ENCODE measurements at regions not wholly inside any gene's neighbourhood (a gene's known extent, or its start where the extent isn't known, plus 50 kb on each side); places are given as distances from the start of the nearest gene placed in this dataset.

GRCh38 chr11:130790689-130791088 is 125.6 kb downstream of the SNX19 start:
- Mint-ChIP-seq H3K27ac (no peak overlapping the region), H3K36me3 (ENCODE audit: insufficient read depth) (no peaks in the 10 kb centered on the region), H3K4me3 (no peak overlapping the region), H3K4me1 (ENCODE audit: low read depth in 2 of 2) (no peaks in the 10 kb centered on the region), H3K27me3 (peaks cover 60 to 76% of the 10 kb centered on the region in 2 donors), H3K9me3 (peaks cover 1 to 16% of the 10 kb centered on the region in 2 donors)
- DNase-seq, result no peak
- ATAC-seq (replicated peaks), result no peak

- no peak overlapping the region for H3K4me3 Mint-ChIP-seq
- peaks cover 57 to 64% of the 10 kb centered on the region in 2 donors for H3K27me3 Mint-ChIP-seq
- H3K4me1 Mint-ChIP-seq (ENCODE audit: low read depth in 2 of 2), result no peaks in the 10 kb centered on the region
- peaks cover 1 to 16% of the 10 kb centered on the region in 2 donors for H3K9me3 Mint-ChIP-seq
- H3K36me3 Mint-ChIP-seq (ENCODE audit: insufficient read depth), result no peaks in the 10 kb centered on the region
- H3K27ac Mint-ChIP-seq, result no peak overlapping the region
- no peak for DNase-seq
- ATAC-seq (replicated peaks), result no peak
Measured at GRCh38 chr11:130792772-130793171, 123.5 kb downstream of the SNX19 start.

- H3K4me3 Mint-ChIP-seq, result no peak overlapping the region
- ATAC-seq (replicated peaks) (no peak), DNase-seq (no peak)
- H3K36me3 Mint-ChIP-seq (ENCODE audit: insufficient read depth), result no peaks in the 10 kb centered on the region
- no peak overlapping the region for H3K27ac Mint-ChIP-seq
- no peaks in the 10 kb centered on the region for H3K9me3 Mint-ChIP-seq
- H3K27me3 Mint-ChIP-seq, result peaks cover 35 to 40% of the 10 kb centered on the region in 2 donors
- H3K4me1 Mint-ChIP-seq (ENCODE audit: low read depth in 2 of 2), result no peaks in the 10 kb centered on the region
Measured at GRCh38 chr11:130796828-130797227, 119.5 kb downstream of the SNX19 start.

GRCh38 chr11:130798280-130798679 is 118.0 kb downstream of the SNX19 start:
- H3K9me3 Mint-ChIP-seq, result no peaks in the 10 kb centered on the region

GRCh38 chr11:130798801-130799200 is 117.5 kb downstream of the SNX19 start:
- ATAC-seq (replicated peaks) (no peak), DNase-seq (no peak)
- Mint-ChIP-seq H3K4me1 (ENCODE audit: low read depth in 2 of 2) (no peaks in the 10 kb centered on the region), H3K27ac (no peak overlapping the region), H3K9me3 (no peaks in the 10 kb centered on the region), H3K36me3 (ENCODE audit: insufficient read depth) (no peaks in the 10 kb centered on the region), H3K4me3 (no peak overlapping the region), H3K27me3 (peaks cover 16 to 30% of the 10 kb centered on the region in 2 donors)

More at GRCh38 chr11:130798280-130798679, 118.0 kb downstream of the SNX19 start:
- no peak for ATAC-seq (replicated peaks)
- no peaks in the 10 kb centered on the region for H3K36me3 Mint-ChIP-seq (ENCODE audit: insufficient read depth)
- no peak for DNase-seq
- H3K27ac Mint-ChIP-seq, result no peak overlapping the region
- no peaks in the 10 kb centered on the region for H3K4me1 Mint-ChIP-seq (ENCODE audit: low read depth in 2 of 2)
- peaks cover 21 to 30% of the 10 kb centered on the region in 2 donors for H3K27me3 Mint-ChIP-seq
- H3K4me3 Mint-ChIP-seq, result no peak overlapping the region

- no peaks in the 10 kb centered on the region for H3K9me3 Mint-ChIP-seq
- no peaks in the 10 kb centered on the region for H3K36me3 Mint-ChIP-seq (ENCODE audit: insufficient read depth)
- H3K27me3 Mint-ChIP-seq, result peaks cover 6 to 39% of the 10 kb centered on the region in 2 donors
- ATAC-seq (replicated peaks), result no peak
- H3K4me1 Mint-ChIP-seq (ENCODE audit: low read depth in 2 of 2), result no peaks in the 10 kb centered on the region
- H3K4me3 Mint-ChIP-seq, result no peak overlapping the region
- no peak overlapping the region for H3K27ac Mint-ChIP-seq
- DNase-seq, result no peak
Measured at GRCh38 chr11:130801333-130802122, 114.8 kb downstream of the SNX19 start.

- no peaks in the 10 kb centered on the region for H3K36me3 Mint-ChIP-seq (ENCODE audit: insufficient read depth)
- no peak overlapping the region for H3K27ac Mint-ChIP-seq
- ATAC-seq (replicated peaks), result no peak
- no peaks in the 10 kb centered on the region for H3K4me1 Mint-ChIP-seq (ENCODE audit: low read depth in 2 of 2)
- no peak overlapping the region for H3K4me3 Mint-ChIP-seq
- no peaks in the 10 kb centered on the region for H3K9me3 Mint-ChIP-seq
- no peak for DNase-seq
- H3K27me3 Mint-ChIP-seq, result peaks cover 6 to 39% of the 10 kb centered on the region in 2 donors
Measured at GRCh38 chr11:130802567-130802966, 113.7 kb downstream of the SNX19 start.

GRCh38 chr11:130804306-130805076 is 111.8 kb downstream of the SNX19 start:
- no peak for DNase-seq
- H3K9me3 Mint-ChIP-seq, result no peaks in the 10 kb centered on the region
- no peaks in the 10 kb centered on the region for H3K36me3 Mint-ChIP-seq (ENCODE audit: insufficient read depth)
- ATAC-seq (replicated peaks), result no peak
- no peak overlapping the region for H3K4me3 Mint-ChIP-seq
- no peaks in the 10 kb centered on the region for H3K4me1 Mint-ChIP-seq (ENCODE audit: low read depth in 2 of 2)
- H3K27me3 Mint-ChIP-seq, result peaks cover under 1 to 39% of the 10 kb centered on the region in 2 donors
- no peak overlapping the region for H3K27ac Mint-ChIP-seq

- H3K4me3 Mint-ChIP-seq, result no peak overlapping the region
- ATAC-seq (replicated peaks) (no peak), DNase-seq (no peak)
- no peak overlapping the region for H3K27ac Mint-ChIP-seq
- H3K4me1 Mint-ChIP-seq (ENCODE audit: low read depth in 2 of 2), result no peaks in the 10 kb centered on the region
- no peaks in the 10 kb centered on the region for H3K9me3 Mint-ChIP-seq
- H3K27me3 Mint-ChIP-seq, result peaks cover 12 to 46% of the 10 kb centered on the region in 2 donors
- no peaks in the 10 kb centered on the region for H3K36me3 Mint-ChIP-seq (ENCODE audit: insufficient read depth)
Measured at GRCh38 chr11:130806746-130807145, 109.5 kb downstream of the SNX19 start.

GRCh38 chr11:130808541-130808940 is 107.7 kb downstream of the SNX19 start:
- H3K27ac Mint-ChIP-seq, result no peak overlapping the region
- ATAC-seq (replicated peaks) (no peak), DNase-seq (no peak)
- no peaks in the 10 kb centered on the region for H3K4me1 Mint-ChIP-seq (ENCODE audit: low read depth in 2 of 2)
- H3K4me3 Mint-ChIP-seq, result no peak overlapping the region
- H3K9me3 Mint-ChIP-seq, result no peaks in the 10 kb centered on the region
- H3K27me3 Mint-ChIP-seq, result peaks cover 26 to 53% of the 10 kb centered on the region in 2 donors
- H3K36me3 Mint-ChIP-seq (ENCODE audit: insufficient read depth), result no peaks in the 10 kb centered on the region

- no peaks in the 10 kb centered on the region for H3K36me3 Mint-ChIP-seq (ENCODE audit: insufficient read depth)
- no peaks in the 10 kb centered on the region for H3K4me1 Mint-ChIP-seq (ENCODE audit: low read depth in 2 of 2)
- no peak for DNase-seq
- no peaks in the 10 kb centered on the region for H3K9me3 Mint-ChIP-seq
- no peak for ATAC-seq (replicated peaks)
- H3K27me3 Mint-ChIP-seq, result peaks cover 57 to 80% of the 10 kb centered on the region in 2 donors
- H3K4me3 Mint-ChIP-seq, result no peak overlapping the region
- H3K27ac Mint-ChIP-seq, result no peak overlapping the region
Measured at GRCh38 chr11:130813196-130813595, 103.1 kb downstream of the SNX19 start.

GRCh38 chr11:130813638-130814037 is 102.6 kb downstream of the SNX19 start:
- DNase-seq (no peak), ATAC-seq (replicated peaks) (no peak)
- Mint-ChIP-seq H3K36me3 (ENCODE audit: insufficient read depth) (no peaks in the 10 kb centered on the region), H3K9me3 (no peaks in the 10 kb centered on the region), H3K4me3 (no peak overlapping the region), H3K4me1 (ENCODE audit: low read depth in 2 of 2) (no peaks in the 10 kb centered on the region), H3K27me3 (peaks cover 57 to 81% of the 10 kb centered on the region in 2 donors), H3K27ac (no peak overlapping the region)

- ATAC-seq (replicated peaks) (no peak), DNase-seq (no peak)
- no peaks in the 10 kb centered on the region for H3K9me3 Mint-ChIP-seq
- H3K4me3 Mint-ChIP-seq, result no peak overlapping the region
- no peak overlapping the region for H3K27ac Mint-ChIP-seq
- peaks cover 56 to 81% of the 10 kb centered on the region in 2 donors for H3K27me3 Mint-ChIP-seq
- no peaks in the 10 kb centered on the region for H3K36me3 Mint-ChIP-seq (ENCODE audit: insufficient read depth)
- no peaks in the 10 kb centered on the region for H3K4me1 Mint-ChIP-seq (ENCODE audit: low read depth in 2 of 2)
Measured at GRCh38 chr11:130814440-130815096, 101.7 kb downstream of the SNX19 start.

All from effector memory CD8-positive, alpha-beta T cell (primary cell).